Caco-2 (cell line): ENCODE measurements at regions not wholly inside any gene's neighbourhood (a gene's known extent, or its start where the extent isn't known, plus 50 kb on each side); places are given as distances from the start of the nearest gene placed in this dataset.

ENCODE experiments used
- BruUV-seq: library from RNA; stranded (reverse); fragments of 400-500 nt; replicated peaks from 2 replicates; lab custom pipeline; 2021; lab: Mats Ljungman, UMichigan
- CTCF ChIA-PET: fragments of 300-600 bp; sonication (Branson Sonifier 250); formaldehyde crosslinking; loops from one replicate; lab custom pipeline; 2022; ENCODE audit warnings: antibody characterized with exemption; lab: Charles Lee
- POLR2A ChIA-PET: fragments of 300-600 bp; sonication (Branson Sonifier 250); formaldehyde crosslinking; loops from one replicate; lab custom pipeline; 2022; ENCODE audit warnings: antibody characterized with exemption; lab: Charles Lee
- DNase-seq, 2 experiments: peaks; one replicate each; pipeline versions ENCODE4 v3.0.0 to v3.0.0-alpha.2; 2020 to 2022
- H3K27me3 ChIP-seq: replicated peaks from 2 replicates; pipeline ENCODE4 v1.6.0; 2011; ENCODE audit warnings: low read length; ENCODE audit not compliant: control insufficient read depth, insufficient read depth
- H3K36me3 ChIP-seq: 2 replicates; pipeline ENCODE4 v1.5.1; 2011; ENCODE audit warnings: low read length; ENCODE audit not compliant: control insufficient read depth, insufficient read depth
- H3K4me1 ChIP-seq: fragments of 250-450 bp; sonication (Bioruptor Pico); 2 replicates; pipeline ENCODE4 v1.5.1; 2020; ENCODE audit warnings: mild to moderate bottlenecking
- H3K4me3 ChIP-seq: 2 replicates; pipeline ENCODE4 v1.5.1; 2011; ENCODE audit warnings: low read depth, mild to moderate bottlenecking, control low read depth, low read length
- H3K9me3 ChIP-seq: fragments of 250-450 bp; sonication (Bioruptor Pico); 2 replicates; pipeline ENCODE4 v1.5.1; 2020; ENCODE audit warnings: mild to moderate bottlenecking, moderate library complexity
- H3K27ac Mint-ChIP-seq: one replicate; pipeline ENCODE4 v1.8.0; 2022; ENCODE audit warnings: mixed read lengths; ENCODE audit not compliant: unreplicated experiment
- H3K27me3 Mint-ChIP-seq: one replicate; pipeline ENCODE4 v1.8.0; 2022; ENCODE audit warnings: mixed read lengths; ENCODE audit not compliant: insufficient read depth, unreplicated experiment
- H3K36me3 Mint-ChIP-seq: one replicate; pipeline ENCODE4 v1.8.0; 2022; ENCODE audit warnings: mild to moderate bottlenecking, mixed read lengths; ENCODE audit not compliant: insufficient read depth, unreplicated experiment
- H3K4me1 Mint-ChIP-seq: one replicate; pipeline ENCODE4 v1.8.0; 2022; ENCODE audit warnings: low read depth, mixed read lengths; ENCODE audit not compliant: unreplicated experiment
- H3K4me3 Mint-ChIP-seq: one replicate; pipeline ENCODE4 v1.8.0; 2022; ENCODE audit warnings: mild to moderate bottlenecking, moderate library complexity, mixed read lengths; ENCODE audit not compliant: unreplicated experiment
- H3K9me3 Mint-ChIP-seq: one replicate; pipeline ENCODE4 v1.8.0; 2022; ENCODE audit warnings: mixed read lengths; ENCODE audit not compliant: unreplicated experiment
- CTCF ChIP-seq, 2 experiments: fragments of 200-600 bp in 1 of 2; IDR thresholded peaks; 1 replicate in 1 of 2; 2 replicates in 1 of 2; pipeline versions ENCODE4 v1.5.1 to v1.8.0; 2011 to 2022; ENCODE audit warnings: antibody characterized with exemption in 1 of 2, control low read depth in 1 of 2, inconsistent platforms in 1 of 2, low read depth in 1 of 2, low read length in 1 of 2, mild to moderate bottlenecking in 1 of 2, moderate library complexity in 1 of 2; ENCODE audit not compliant: insufficient read depth in 1 of 2, severe bottlenecking in 1 of 2, unreplicated experiment in 1 of 2
- intact Hi-C: fragments of 100-400 bp; cut with micrococcal nuclease; formaldehyde crosslinking; loops from one replicate; pipeline ENCODE4 v1.10.0; 2022; ENCODE audit not compliant: unreplicated experiment

- no TSS peak for BruUV-seq
- H3K27me3 Mint-ChIP-seq = no peaks in the 10 kb centered on the region
- H3K4me1 ChIP-seq = no peaks in the 10 kb centered on the region
- H3K27ac Mint-ChIP-seq = no peak overlapping the region
- no peaks in the 10 kb centered on the region for H3K27me3 ChIP-seq
- H3K36me3 ChIP-seq = no peaks in the 10 kb centered on the region
- POLR2A ChIA-PET = no interaction called here
- no peaks in the 10 kb centered on the region for H3K4me1 Mint-ChIP-seq
- H3K4me3 Mint-ChIP-seq = no peak overlapping the region
- CTCF ChIA-PET = no interaction called here
- H3K4me3 ChIP-seq = no peak overlapping the region
- no peaks in the 10 kb centered on the region for H3K9me3 ChIP-seq
- H3K9me3 Mint-ChIP-seq = no peaks in the 10 kb centered on the region
- no peaks in the 10 kb centered on the region for H3K36me3 Mint-ChIP-seq
- no peak for TF ChIP-seq CTCF (IDR thresholded peaks at IDR 0.05; ENCODE audit: insufficient read depth in 1 of 2, low read depth in 1 of 2, low read length in 1 of 2, severe bottlenecking in 1 of 2, unreplicated experiment in 1 of 2)
- intact Hi-C loops = no loop called here
- no peak for DNase-seq
These were observed 357.2 kb downstream of the COL11A1 start for GRCh38 chr1:102751111-102751510.

- no peaks in the 10 kb centered on the region for H3K9me3 Mint-ChIP-seq
- no peaks in the 10 kb centered on the region for H3K27me3 Mint-ChIP-seq
- no peak for TF ChIP-seq CTCF (IDR thresholded peaks at IDR 0.05; ENCODE audit: insufficient read depth in 1 of 2, low read depth in 1 of 2, low read length in 1 of 2, severe bottlenecking in 1 of 2, unreplicated experiment in 1 of 2)
- POLR2A ChIA-PET = no interaction called here
- H3K9me3 ChIP-seq = no peaks in the 10 kb centered on the region
- H3K36me3 ChIP-seq = no peaks in the 10 kb centered on the region
- H3K4me3 Mint-ChIP-seq = no peak overlapping the region
- H3K27ac Mint-ChIP-seq = no peak overlapping the region
- intact Hi-C loops = no loop called here
- H3K4me1 ChIP-seq = no peaks in the 10 kb centered on the region
- CTCF ChIA-PET = no interaction called here
- H3K36me3 Mint-ChIP-seq = no peaks in the 10 kb centered on the region
- no peaks in the 10 kb centered on the region for H3K4me1 Mint-ChIP-seq
- BruUV-seq = no TSS peak
- H3K27me3 ChIP-seq = no peaks in the 10 kb centered on the region
- H3K4me3 ChIP-seq = no peak overlapping the region
- DNase-seq = no peak
These were observed 365.9 kb downstream of the COL11A1 start for GRCh38 chr1:102742426-102742825.

GRCh38 chr1:102733491-102734236 lies 374.7 kb downstream of the COL11A1 start:
- H3K27me3 Mint-ChIP-seq = no peaks in the 10 kb centered on the region
- H3K4me3 Mint-ChIP-seq = no peak overlapping the region
- DNase-seq = no peak
- no peaks in the 10 kb centered on the region for H3K9me3 Mint-ChIP-seq
- no peak overlapping the region for H3K4me3 ChIP-seq
- H3K36me3 Mint-ChIP-seq = no peaks in the 10 kb centered on the region
- no peak for TF ChIP-seq CTCF (IDR thresholded peaks at IDR 0.05; ENCODE audit: insufficient read depth in 1 of 2, low read depth in 1 of 2, low read length in 1 of 2, severe bottlenecking in 1 of 2, unreplicated experiment in 1 of 2)
- CTCF ChIA-PET = no interaction called here
- no peaks in the 10 kb centered on the region for H3K9me3 ChIP-seq
- POLR2A ChIA-PET = no interaction called here
- no peaks in the 10 kb centered on the region for H3K4me1 ChIP-seq
- no TSS peak for BruUV-seq
- H3K27ac Mint-ChIP-seq = no peak overlapping the region
- H3K4me1 Mint-ChIP-seq = peaks cover 7% of the 10 kb centered on the region
- intact Hi-C loops = no loop called here
- H3K27me3 ChIP-seq = no peaks in the 10 kb centered on the region
- H3K36me3 ChIP-seq = no peaks in the 10 kb centered on the region
